KMS-11 (cell line): ENCODE measurements at regions not wholly inside any gene's neighbourhood (a gene's known extent, or its start where the extent isn't known, plus 50 kb on each side); places are given as distances from the start of the nearest gene placed in this dataset.

Experiments
- H2AFZ ChIP-seq: fragments of 200-600 bp; sonication (generic); 2 replicates; pipeline ENCODE4 v1.6.1; 2016; ENCODE audit warnings: antibody characterized with exemption, mixed run types, low read depth
- H3K27ac ChIP-seq: fragments of 200-600 bp; sonication (generic); 2 replicates; pipeline ENCODE4 v1.6.1; 2016; ENCODE audit warnings: mild to moderate bottlenecking, mixed run types
- H3K27me3 ChIP-seq: fragments of 200-600 bp; sonication (generic); 2 replicates; pipeline ENCODE4 v1.6.1; 2017; ENCODE audit warnings: mild to moderate bottlenecking, low read depth, mixed run types, moderate library complexity; ENCODE audit not compliant: insufficient read depth
- H3K36me3 ChIP-seq: fragments of 200-600 bp; sonication (generic); 2 replicates; pipeline ENCODE4 v1.6.1; 2017; ENCODE audit warnings: mild to moderate bottlenecking, mixed run types; ENCODE audit not compliant: insufficient read depth
- H3K4me1 ChIP-seq: fragments of 200-600 bp; sonication (generic); 2 replicates; pipeline ENCODE4 v1.6.1; 2016; ENCODE audit warnings: mild to moderate bottlenecking, low read depth, mixed run types; ENCODE audit not compliant: poor library complexity, severe bottlenecking
- H3K4me2 ChIP-seq: fragments of 200-600 bp; sonication (generic); 2 replicates; pipeline ENCODE4 v1.7.0; 2016; ENCODE audit warnings: mild to moderate bottlenecking, mixed run types
- H3K4me3 ChIP-seq: fragments of 200-600 bp; sonication (generic); IDR thresholded peaks from 2 replicates; pipeline ENCODE4 v1.6.1; 2017; ENCODE audit warnings: low read depth, low read length, mixed read lengths; ENCODE audit not compliant: insufficient read depth
- H3K79me2 ChIP-seq: fragments of 200-600 bp; sonication (generic); 2 replicates; pipeline ENCODE4 v1.6.1; 2016; ENCODE audit warnings: low read depth, mixed run types; ENCODE audit not compliant: insufficient read depth
- H3K9ac ChIP-seq: fragments of 200-600 bp; sonication (generic); 2 replicates; pipeline ENCODE4 v1.6.1; 2016; ENCODE audit warnings: mild to moderate bottlenecking, mixed run types
- H4K20me1 ChIP-seq: fragments of 200-600 bp; sonication (generic); 2 replicates; pipeline ENCODE4 v1.6.1; 2016; ENCODE audit warnings: mild to moderate bottlenecking, mixed run types; ENCODE audit not compliant: insufficient read depth
- CTCF ChIP-seq: fragments of 200-600 bp; sonication (generic); conservative IDR thresholded peaks from 2 replicates; pipeline ENCODE4 v1.6.1; 2017; ENCODE audit warnings: low read depth, mild to moderate bottlenecking, antibody characterized with exemption, low read length, moderate library complexity, mixed read lengths

- Histone ChIP-seq H3K4me1 (no peaks in the 10 kb centered on the region), H4K20me1 (no peaks in the 10 kb centered on the region), H3K4me3 (no peak overlapping the region), H3K36me3 (no peaks in the 10 kb centered on the region), H3K27me3 (no peaks in the 10 kb centered on the region), H3K79me2 (no peaks in the 10 kb centered on the region), H2AFZ (no peak overlapping the region), H3K4me2 (no peak overlapping the region), H3K9ac (no peak overlapping the region), H3K27ac (no peak overlapping the region)
- no peak for TF ChIP-seq CTCF
Observed at GRCh38 chr15:47897525-47897924, 180.2 kb downstream of the SEMA6D start.

GRCh38 chr15:47900751-47901150 is 183.4 kb downstream of the SEMA6D start:
- H2AFZ ChIP-seq, result no peak overlapping the region
- H3K9ac ChIP-seq, result no peak overlapping the region
- no peak overlapping the region for H3K27ac ChIP-seq
- no peak overlapping the region for H3K4me2 ChIP-seq
- H3K36me3 ChIP-seq, result no peaks in the 10 kb centered on the region
- H3K4me1 ChIP-seq, result no peaks in the 10 kb centered on the region
- H3K79me2 ChIP-seq, result no peaks in the 10 kb centered on the region
- no peak overlapping the region for H3K4me3 ChIP-seq
- no peak for TF ChIP-seq CTCF
- H4K20me1 ChIP-seq, result no peaks in the 10 kb centered on the region
- no peaks in the 10 kb centered on the region for H3K27me3 ChIP-seq

GRCh38 chr15:47903368-47903767 is 186.1 kb downstream of the SEMA6D start:
- H3K36me3 ChIP-seq, result no peaks in the 10 kb centered on the region
- no peak overlapping the region for H2AFZ ChIP-seq
- H3K27ac ChIP-seq, result no peak overlapping the region
- H4K20me1 ChIP-seq, result no peaks in the 10 kb centered on the region
- no peaks in the 10 kb centered on the region for H3K4me1 ChIP-seq
- H3K9ac ChIP-seq, result no peak overlapping the region
- no peak for TF ChIP-seq CTCF
- H3K4me2 ChIP-seq, result no peak overlapping the region
- H3K27me3 ChIP-seq, result no peaks in the 10 kb centered on the region
- no peaks in the 10 kb centered on the region for H3K79me2 ChIP-seq
- H3K4me3 ChIP-seq, result no peak overlapping the region

- Histone ChIP-seq H4K20me1 (no peaks in the 10 kb centered on the region), H3K4me1 (no peaks in the 10 kb centered on the region), H3K27me3 (no peaks in the 10 kb centered on the region), H3K4me3 (no peak overlapping the region), H3K9ac (no peak overlapping the region), H3K4me2 (no peak overlapping the region), H2AFZ (no peak overlapping the region), H3K79me2 (no peaks in the 10 kb centered on the region), H3K36me3 (no peaks in the 10 kb centered on the region), H3K27ac (no peak overlapping the region)
- TF ChIP-seq CTCF, result no peak
Observed at GRCh38 chr15:47908486-47908885, 191.2 kb downstream of the SEMA6D start.
